ENCODE measurements at regions not wholly inside any gene's neighbourhood (a gene's known extent, or its start where the extent isn't known, plus 50 kb on each side); places are given as distances from the start of the nearest gene placed in this dataset.

- Histone ChIP-seq H3K79me2 (ENCODE audit: low read length) (no peaks in the 10 kb centered on the region), H3K9ac (ENCODE audit: low read length) (no peak overlapping the region), H3K4me2 (ENCODE audit: low read depth, low read length) (no peak overlapping the region), H3K9me3 (replicated peaks; ENCODE audit: insufficient read depth, low read length) (no peaks in the 10 kb centered on the region), H3K27me3 (replicated peaks; ENCODE audit: insufficient read depth, low read length) (no peaks in the 10 kb centered on the region), H3K9me2 (replicated peaks; ENCODE audit: insufficient read depth, low read length) (no peaks in the 10 kb centered on the region), H3F3A (ENCODE audit: insufficient read depth, low read length) (no peaks in the 10 kb centered on the region), H3K36me3 (replicated peaks; ENCODE audit: insufficient read depth, low read length) (no peaks in the 10 kb centered on the region), H3K27ac (ENCODE audit: low read length) (no peak overlapping the region), H3K4me1 (ENCODE audit: low read length) (no peaks in the 10 kb centered on the region), H2AFZ (ENCODE audit: low read length) (no peak overlapping the region), H4K20me1 (ENCODE audit: insufficient read depth, low read length) (no peaks in the 10 kb centered on the region), H3K4me3 (ENCODE audit: low read length) (no peak overlapping the region)
- DNase-seq: no peak
- TF ChIP-seq, protein P1, sequence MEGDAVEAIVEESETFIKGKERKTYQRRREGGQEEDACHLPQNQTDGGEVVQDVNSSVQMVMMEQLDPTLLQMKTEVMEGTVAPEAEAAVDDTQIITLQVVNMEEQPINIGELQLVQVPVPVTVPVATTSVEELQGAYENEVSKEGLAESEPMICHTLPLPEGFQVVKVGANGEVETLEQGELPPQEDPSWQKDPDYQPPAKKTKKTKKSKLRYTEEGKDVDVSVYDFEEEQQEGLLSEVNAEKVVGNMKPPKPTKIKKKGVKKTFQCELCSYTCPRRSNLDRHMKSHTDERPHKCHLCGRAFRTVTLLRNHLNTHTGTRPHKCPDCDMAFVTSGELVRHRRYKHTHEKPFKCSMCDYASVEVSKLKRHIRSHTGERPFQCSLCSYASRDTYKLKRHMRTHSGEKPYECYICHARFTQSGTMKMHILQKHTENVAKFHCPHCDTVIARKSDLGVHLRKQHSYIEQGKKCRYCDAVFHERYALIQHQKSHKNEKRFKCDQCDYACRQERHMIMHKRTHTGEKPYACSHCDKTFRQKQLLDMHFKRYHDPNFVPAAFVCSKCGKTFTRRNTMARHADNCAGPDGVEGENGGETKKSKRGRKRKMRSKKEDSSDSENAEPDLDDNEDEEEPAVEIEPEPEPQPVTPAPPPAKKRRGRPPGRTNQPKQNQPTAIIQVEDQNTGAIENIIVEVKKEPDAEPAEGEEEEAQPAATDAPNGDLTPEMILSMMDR (IDR thresholded peaks at IDR 0.05; ENCODE audit: low read length): no peak
- TF ChIP-seq EZH2phosphoT487 (IDR thresholded peaks at IDR 0.05; ENCODE audit: low read length) (no peak), EZH2 (optimal IDR thresholded peaks at IDR 0.05; ENCODE audit: low read depth, low read length) (no peak)
Observed at GRCh38 chr5:33205079-33205478, 235.7 kb upstream of the TARS1 start.

- Histone ChIP-seq H3F3A (ENCODE audit: insufficient read depth, low read length) (no peaks in the 10 kb centered on the region), H3K79me2 (ENCODE audit: low read length) (no peaks in the 10 kb centered on the region), H3K9ac (ENCODE audit: low read length) (no peak overlapping the region), H3K4me3 (ENCODE audit: low read length) (no peak overlapping the region), H3K9me2 (replicated peaks; ENCODE audit: insufficient read depth, low read length) (no peaks in the 10 kb centered on the region), H2AFZ (ENCODE audit: low read length) (no peak overlapping the region), H4K20me1 (ENCODE audit: insufficient read depth, low read length) (no peaks in the 10 kb centered on the region), H3K27ac (ENCODE audit: low read length) (no peak overlapping the region), H3K27me3 (replicated peaks; ENCODE audit: insufficient read depth, low read length) (no peaks in the 10 kb centered on the region), H3K4me2 (ENCODE audit: low read depth, low read length) (no peak overlapping the region), H3K36me3 (replicated peaks; ENCODE audit: insufficient read depth, low read length) (no peaks in the 10 kb centered on the region), H3K4me1 (ENCODE audit: low read length) (no peaks in the 10 kb centered on the region), H3K9me3 (replicated peaks; ENCODE audit: insufficient read depth, low read length) (no peaks in the 10 kb centered on the region)
- no peak for DNase-seq
- TF ChIP-seq EZH2phosphoT487 (IDR thresholded peaks at IDR 0.05; ENCODE audit: low read length): no peak
- TF ChIP-seq, protein P1 (IDR thresholded peaks at IDR 0.05; ENCODE audit: low read length): no peak
Observed at GRCh38 chr5:33205727-33206410, 234.9 kb upstream of the TARS1 start.

- no peak overlapping the region for H2AFZ ChIP-seq (ENCODE audit: low read length)
- no peak overlapping the region for H3K4me2 ChIP-seq (ENCODE audit: low read depth, low read length)
- no peaks in the 10 kb centered on the region for H3K4me1 ChIP-seq (ENCODE audit: low read length)
- TF ChIP-seq EZH2 (optimal IDR thresholded peaks at IDR 0.05; ENCODE audit: low read depth, low read length): no peak
- TF ChIP-seq, protein P1 (IDR thresholded peaks at IDR 0.05; ENCODE audit: low read length): no peak
- TF ChIP-seq EZH2phosphoT487 (IDR thresholded peaks at IDR 0.05; ENCODE audit: low read length): no peak
- H3K9ac ChIP-seq (ENCODE audit: low read length): no peak overlapping the region
- H3F3A ChIP-seq (ENCODE audit: insufficient read depth, low read length): no peaks in the 10 kb centered on the region
- no peaks in the 10 kb centered on the region for H3K9me3 ChIP-seq (replicated peaks; ENCODE audit: insufficient read depth, low read length)
- H4K20me1 ChIP-seq (ENCODE audit: insufficient read depth, low read length): no peaks in the 10 kb centered on the region
- H3K9me2 ChIP-seq (replicated peaks; ENCODE audit: insufficient read depth, low read length): no peaks in the 10 kb centered on the region
- H3K79me2 ChIP-seq (ENCODE audit: low read length): no peaks in the 10 kb centered on the region
- H3K36me3 ChIP-seq (replicated peaks; ENCODE audit: insufficient read depth, low read length): no peaks in the 10 kb centered on the region
- H3K27me3 ChIP-seq (replicated peaks; ENCODE audit: insufficient read depth, low read length): no peaks in the 10 kb centered on the region
- H3K4me3 ChIP-seq (ENCODE audit: low read length): no peak overlapping the region
- H3K27ac ChIP-seq (ENCODE audit: low read length): no peak overlapping the region
- no peak for DNase-seq
Observed at GRCh38 chr5:33206962-33207506, 233.7 kb upstream of the TARS1 start.
